ENCODE measurements at regions not wholly inside any gene's neighbourhood (a gene's known extent, or its start where the extent isn't known, plus 50 kb on each side); places are given as distances from the start of the nearest gene placed in this dataset.

DNA sequence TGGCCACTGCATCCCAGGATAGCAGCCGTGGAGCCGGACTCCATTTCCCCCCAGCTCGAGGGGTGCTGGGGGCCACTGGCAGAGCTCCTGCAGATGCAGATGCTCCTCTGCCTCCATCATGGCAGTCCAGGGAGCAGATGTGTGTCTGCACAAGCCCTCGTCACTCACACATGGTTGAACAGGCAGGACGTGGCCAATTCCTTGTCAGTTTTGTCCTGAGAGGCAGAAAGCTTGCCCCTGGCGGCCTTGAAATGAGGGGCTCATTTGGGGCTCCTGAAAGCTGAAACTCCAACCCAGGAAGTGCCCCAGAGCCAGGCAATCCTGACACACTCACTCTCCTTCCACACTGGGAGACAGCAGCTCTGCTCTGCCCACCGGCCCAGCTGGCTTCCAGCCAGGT lies 100.9 kb upstream of the C14orf180 start:
- Mint-ChIP-seq H3K4me3 (no peak overlapping the region), H3K4me1 (peaks cover 5% of the 10 kb centered on the region; the same call in 2 of the 3 replicates), H3K9me3 (peaks cover 31% of the 10 kb centered on the region), H3K27ac (no peak overlapping the region), H3K36me3 (ENCODE audit: low read depth) (peaks cover 26% of the 10 kb centered on the region), H3K27me3 (ENCODE audit: insufficient read depth, low read depth, poor library complexity) (peaks cover 4% of the 10 kb centered on the region)
- H3K27ac ChIP-seq (ENCODE audit: low read depth) = no peak overlapping the region
- 0 out of 2 replicates have a peak, but pooled peaks cover under 1% of the 10 kb centered on the region for H3K4me1 ChIP-seq (ENCODE audit: insufficient read depth)
- H2AFZ ChIP-seq = no peak overlapping the region
- no peaks in the 10 kb centered on the region for H3K27me3 ChIP-seq (ENCODE audit: insufficient read depth)
- H3K79me2 ChIP-seq (replicated peaks; ENCODE audit: insufficient read depth) = no peaks in the 10 kb centered on the region
- no peaks in the 10 kb centered on the region for H3F3A ChIP-seq (replicated peaks; ENCODE audit: low read depth)
- peaks cover 3% of the 10 kb centered on the region; the same call in 1 of the 2 replicates for H3K36me3 ChIP-seq (ENCODE audit: insufficient read depth)
- H3K4me3 ChIP-seq = no peak overlapping the region
- no peaks in the 10 kb centered on the region for H4K20me1 ChIP-seq (replicated peaks; ENCODE audit: insufficient read depth)
- ATAC-seq = no peak
- H3K4me2 ChIP-seq = no peak overlapping the region
- no peak for DNase-seq (ENCODE audit: low spot score)
- no peaks in the 10 kb centered on the region; the same call in 1 of the 2 replicates for H3K9me2 ChIP-seq (ENCODE audit: insufficient read depth)
- TF ChIP-seq, protein P1, sequence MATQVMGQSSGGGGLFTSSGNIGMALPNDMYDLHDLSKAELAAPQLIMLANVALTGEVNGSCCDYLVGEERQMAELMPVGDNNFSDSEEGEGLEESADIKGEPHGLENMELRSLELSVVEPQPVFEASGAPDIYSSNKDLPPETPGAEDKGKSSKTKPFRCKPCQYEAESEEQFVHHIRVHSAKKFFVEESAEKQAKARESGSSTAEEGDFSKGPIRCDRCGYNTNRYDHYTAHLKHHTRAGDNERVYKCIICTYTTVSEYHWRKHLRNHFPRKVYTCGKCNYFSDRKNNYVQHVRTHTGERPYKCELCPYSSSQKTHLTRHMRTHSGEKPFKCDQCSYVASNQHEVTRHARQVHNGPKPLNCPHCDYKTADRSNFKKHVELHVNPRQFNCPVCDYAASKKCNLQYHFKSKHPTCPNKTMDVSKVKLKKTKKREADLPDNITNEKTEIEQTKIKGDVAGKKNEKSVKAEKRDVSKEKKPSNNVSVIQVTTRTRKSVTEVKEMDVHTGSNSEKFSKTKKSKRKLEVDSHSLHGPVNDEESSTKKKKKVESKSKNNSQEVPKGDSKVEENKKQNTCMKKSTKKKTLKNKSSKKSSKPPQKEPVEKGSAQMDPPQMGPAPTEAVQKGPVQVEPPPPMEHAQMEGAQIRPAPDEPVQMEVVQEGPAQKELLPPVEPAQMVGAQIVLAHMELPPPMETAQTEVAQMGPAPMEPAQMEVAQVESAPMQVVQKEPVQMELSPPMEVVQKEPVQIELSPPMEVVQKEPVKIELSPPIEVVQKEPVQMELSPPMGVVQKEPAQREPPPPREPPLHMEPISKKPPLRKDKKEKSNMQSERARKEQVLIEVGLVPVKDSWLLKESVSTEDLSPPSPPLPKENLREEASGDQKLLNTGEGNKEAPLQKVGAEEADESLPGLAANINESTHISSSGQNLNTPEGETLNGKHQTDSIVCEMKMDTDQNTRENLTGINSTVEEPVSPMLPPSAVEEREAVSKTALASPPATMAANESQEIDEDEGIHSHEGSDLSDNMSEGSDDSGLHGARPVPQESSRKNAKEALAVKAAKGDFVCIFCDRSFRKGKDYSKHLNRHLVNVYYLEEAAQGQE (IDR thresholded peaks at IDR 0.05; ENCODE audit: unreplicated experiment) = no peak
- TF ChIP-seq EZH2phosphoT487 (IDR thresholded peaks at IDR 0.05; ENCODE audit: unreplicated experiment) = no peak
- TF ChIP-seq, protein P2, sequence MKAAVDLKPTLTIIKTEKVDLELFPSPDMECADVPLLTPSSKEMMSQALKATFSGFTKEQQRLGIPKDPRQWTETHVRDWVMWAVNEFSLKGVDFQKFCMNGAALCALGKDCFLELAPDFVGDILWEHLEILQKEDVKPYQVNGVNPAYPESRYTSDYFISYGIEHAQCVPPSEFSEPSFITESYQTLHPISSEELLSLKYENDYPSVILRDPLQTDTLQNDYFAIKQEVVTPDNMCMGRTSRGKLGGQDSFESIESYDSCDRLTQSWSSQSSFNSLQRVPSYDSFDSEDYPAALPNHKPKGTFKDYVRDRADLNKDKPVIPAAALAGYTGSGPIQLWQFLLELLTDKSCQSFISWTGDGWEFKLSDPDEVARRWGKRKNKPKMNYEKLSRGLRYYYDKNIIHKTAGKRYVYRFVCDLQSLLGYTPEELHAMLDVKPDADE (IDR thresholded peaks at IDR 0.05) = no peak
- TF ChIP-seq, protein P3, sequence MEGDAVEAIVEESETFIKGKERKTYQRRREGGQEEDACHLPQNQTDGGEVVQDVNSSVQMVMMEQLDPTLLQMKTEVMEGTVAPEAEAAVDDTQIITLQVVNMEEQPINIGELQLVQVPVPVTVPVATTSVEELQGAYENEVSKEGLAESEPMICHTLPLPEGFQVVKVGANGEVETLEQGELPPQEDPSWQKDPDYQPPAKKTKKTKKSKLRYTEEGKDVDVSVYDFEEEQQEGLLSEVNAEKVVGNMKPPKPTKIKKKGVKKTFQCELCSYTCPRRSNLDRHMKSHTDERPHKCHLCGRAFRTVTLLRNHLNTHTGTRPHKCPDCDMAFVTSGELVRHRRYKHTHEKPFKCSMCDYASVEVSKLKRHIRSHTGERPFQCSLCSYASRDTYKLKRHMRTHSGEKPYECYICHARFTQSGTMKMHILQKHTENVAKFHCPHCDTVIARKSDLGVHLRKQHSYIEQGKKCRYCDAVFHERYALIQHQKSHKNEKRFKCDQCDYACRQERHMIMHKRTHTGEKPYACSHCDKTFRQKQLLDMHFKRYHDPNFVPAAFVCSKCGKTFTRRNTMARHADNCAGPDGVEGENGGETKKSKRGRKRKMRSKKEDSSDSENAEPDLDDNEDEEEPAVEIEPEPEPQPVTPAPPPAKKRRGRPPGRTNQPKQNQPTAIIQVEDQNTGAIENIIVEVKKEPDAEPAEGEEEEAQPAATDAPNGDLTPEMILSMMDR (conservative IDR thresholded peaks at IDR 0.05; ENCODE audit: low read depth in 2 of 2) = no peak

DNA sequence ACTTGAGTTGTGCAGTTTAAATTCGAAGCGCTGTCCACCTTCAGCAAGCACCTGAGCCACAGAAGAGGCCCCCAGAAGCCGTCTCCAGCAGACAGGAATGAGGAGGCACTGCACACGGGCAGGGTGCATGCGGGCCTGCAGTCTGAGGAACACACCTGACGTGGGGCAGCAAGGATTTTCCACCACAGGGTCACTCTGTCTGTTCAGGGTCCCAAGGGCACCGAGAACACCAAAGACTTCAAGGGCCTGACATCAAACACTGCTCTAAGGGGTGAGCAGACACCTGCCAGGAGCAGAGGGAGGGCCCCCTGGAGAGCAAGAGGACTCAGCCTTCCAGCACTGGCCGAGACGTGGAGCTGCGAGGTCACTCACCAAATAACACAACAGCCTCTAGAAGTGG lies 99.7 kb upstream of the C14orf180 start:
- H3K4me1 Mint-ChIP-seq = peaks cover 5% of the 10 kb centered on the region; the same call in 1 of the 3 replicates
- H3K9me3 Mint-ChIP-seq = peaks cover 31% of the 10 kb centered on the region
- H3K4me3 Mint-ChIP-seq = no peak overlapping the region
- 0 out of 2 replicates have a peak, but pooled peaks cover 3% of the 10 kb centered on the region for H3K4me1 ChIP-seq (ENCODE audit: insufficient read depth)
- H3K79me2 ChIP-seq (replicated peaks; ENCODE audit: insufficient read depth) = no peaks in the 10 kb centered on the region
- no peak overlapping the region for H2AFZ ChIP-seq
- H3K27ac ChIP-seq (ENCODE audit: low read depth) = no peak overlapping the region
- no peaks in the 10 kb centered on the region for H4K20me1 ChIP-seq (replicated peaks; ENCODE audit: insufficient read depth)
- no peak for DNase-seq (ENCODE audit: low spot score)
- ATAC-seq = no peak
- peaks cover 3% of the 10 kb centered on the region; the same call in 1 of the 2 replicates for H3K36me3 ChIP-seq (ENCODE audit: insufficient read depth)
- H3K27ac Mint-ChIP-seq = no peak overlapping the region
- peaks cover 26% of the 10 kb centered on the region for H3K36me3 Mint-ChIP-seq (ENCODE audit: low read depth)
- H3K4me2 ChIP-seq = no peak overlapping the region
- no peaks in the 10 kb centered on the region for H3F3A ChIP-seq (replicated peaks; ENCODE audit: low read depth)
- H3K27me3 Mint-ChIP-seq (ENCODE audit: insufficient read depth, low read depth, poor library complexity) = peaks cover 2% of the 10 kb centered on the region
- no peak overlapping the region for H3K4me3 ChIP-seq
- no peaks in the 10 kb centered on the region for H3K27me3 ChIP-seq (ENCODE audit: insufficient read depth)
- no peaks in the 10 kb centered on the region; the same call in 1 of the 2 replicates for H3K9me2 ChIP-seq (ENCODE audit: insufficient read depth)
- TF ChIP-seq, protein P1 (IDR thresholded peaks at IDR 0.05; ENCODE audit: unreplicated experiment) = no peak
- TF ChIP-seq EZH2 (IDR thresholded peaks at IDR 0.05; ENCODE audit: low read depth, unreplicated experiment) = no peak

Data from GM23338 (cell line).